ENCODE measurements at regions not wholly inside any gene's neighbourhood (a gene's known extent, or its start where the extent isn't known, plus 50 kb on each side); places are given as distances from the start of the nearest gene placed in this dataset.

DNA sequence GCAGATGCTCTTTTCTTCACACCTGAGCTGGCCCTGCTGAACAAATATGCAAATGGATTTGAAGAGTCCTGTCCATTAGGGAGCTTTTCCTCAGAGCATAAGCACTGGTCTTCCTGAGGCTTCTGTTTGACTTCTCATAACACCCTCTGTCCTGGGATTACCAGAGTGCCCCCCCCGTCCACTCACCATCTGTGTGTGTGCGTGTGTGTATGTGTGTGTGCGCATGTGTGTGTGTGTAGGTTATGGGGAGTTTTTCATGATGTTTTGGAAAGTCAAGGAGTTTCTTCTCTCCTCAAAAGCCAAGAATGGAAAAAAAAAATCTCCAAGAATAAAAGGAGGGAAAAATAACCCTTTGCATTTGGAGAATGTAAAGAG lies 57.7 kb upstream of the COMTD1 start (continued):
- TF ChIP-seq NAIF1 (CRISPR knock-in tag; IDR thresholded peaks at IDR 0.05; ENCODE audit: borderline replicate concordance) (no peak), FOXC1 (CRISPR knock-in tag; IDR thresholded peaks at IDR 0.05; ENCODE audit: borderline replicate concordance) (no peak)

GRCh38 chr10:75292794-75293445 lies 57.2 kb upstream of the COMTD1 start:
- DNase-seq (ENCODE audit: low spot score) (no peak), ATAC-seq (no peak), FAIRE-seq (no peak)
- 47% methylated on average over 10 of the region's 10 CpGs for WGBS (ENCODE audit: low lambda C conversion rate)
- BruUV-seq (replicated peaks) = no TSS peak
- Histone ChIP-seq H3K27me3 (ENCODE audit: control insufficient read depth in 1 of 2, insufficient read depth in 2 of 2, low read length in 2 of 2) (peaks cover 3 to 48% of the 10 kb centered on the region in 2 experiments; a peak in 4 of 5 replicates), H3K9ac (ENCODE audit: insufficient read depth, low read depth, low read length) (no peak overlapping the region), H3K36me3 (replicated peaks in 1 of 2; ENCODE audit: control insufficient read depth in 1 of 2, insufficient read depth in 2 of 2, low read length in 2 of 2) (no peaks in the 10 kb centered on the region), H3K4me1 (ENCODE audit: insufficient read depth, low read length) (peaks cover 27% of the 10 kb centered on the region), H3K27ac (ENCODE audit: extremely low read length, insufficient read depth, low read length) (no peak overlapping the region), H3K9me3 (ENCODE audit: low read length) (no peaks in the 10 kb centered on the region), H3K4me3 (replicated peaks in 1 of 3; ENCODE audit: insufficient read depth in 1 of 3, low read depth in 2 of 3, low read length in 3 of 3) (no peak overlapping the region), H2AFZ (ENCODE audit: low read length) (no peak overlapping the region), H4K20me1 (ENCODE audit: insufficient read depth, low read length) (no peaks in the 10 kb centered on the region), H3K79me2 (ENCODE audit: insufficient read depth, low read length) (no peaks in the 10 kb centered on the region), H3K4me2 (ENCODE audit: low read depth, low read length) (no peak overlapping the region)
- CTCF ChIA-PET (ENCODE audit: low intra/inter-chr PET ratio, low total read pairs) = no interaction called here
- TF ChIP-seq CREB1 (IDR thresholded peaks at IDR 0.05) (no peak), CREB1 (CRISPR knock-in tag; IDR thresholded peaks at IDR 0.05) (no peak)
- POLR2A ChIA-PET = no interaction called here
- in situ Hi-C loops (cut with HindIII; ENCODE audit: extremely low pct_ligation_motif_present, low pct_unique_long_range_greater_than_20kb) = loop anchor here (25.0 kb wide), 1 partner anchor 1019 kb away; no protein-coding TSS in a partner anchor
- intact Hi-C loops (cut with micrococcal nuclease; ENCODE audit: unreplicated experiment) = no loop called here

- Histone ChIP-seq H3K79me2 (ENCODE audit: insufficient read depth, low read length) (no peaks in the 10 kb centered on the region), H3K27ac (ENCODE audit: extremely low read length, insufficient read depth, low read length) (no peak overlapping the region), H3K4me1 (ENCODE audit: insufficient read depth, low read length) (peaks cover 23% of the 10 kb centered on the region), H3K9me3 (ENCODE audit: low read length) (no peaks in the 10 kb centered on the region), H4K20me1 (ENCODE audit: insufficient read depth, low read length) (no peaks in the 10 kb centered on the region), H3K4me3 (replicated peaks in 1 of 3; ENCODE audit: insufficient read depth in 1 of 3, low read depth in 2 of 3, low read length in 3 of 3) (no peak overlapping the region), H2AFZ (ENCODE audit: low read length) (no peak overlapping the region), H3K9ac (ENCODE audit: insufficient read depth, low read depth, low read length) (no peak overlapping the region), H3K27me3 (ENCODE audit: control insufficient read depth in 1 of 2, insufficient read depth in 2 of 2, low read length in 2 of 2) (peaks cover 3 to 50% of the 10 kb centered on the region in 2 experiments; a peak in 4 of 5 replicates), H3K4me2 (ENCODE audit: low read depth, low read length) (no peak overlapping the region), H3K36me3 (replicated peaks in 1 of 2; ENCODE audit: control insufficient read depth in 1 of 2, insufficient read depth in 2 of 2, low read length in 2 of 2) (no peaks in the 10 kb centered on the region)
- in situ Hi-C loops (cut with HindIII; ENCODE audit: extremely low pct_ligation_motif_present, low pct_unique_long_range_greater_than_20kb) (loop anchor here (25.0 kb wide), 1 partner anchor 1020 kb away; no protein-coding TSS in a partner anchor), intact Hi-C loops (cut with micrococcal nuclease; ENCODE audit: unreplicated experiment) (no loop called here)
- DNase-seq (ENCODE audit: low spot score) (no peak), FAIRE-seq (no peak), ATAC-seq (no peak)
- ChIA-PET CTCF (ENCODE audit: low intra/inter-chr PET ratio, low total read pairs) (no interaction called here), POLR2A (no interaction called here)
- no TSS peak for BruUV-seq (replicated peaks)
- WGBS (ENCODE audit: low lambda C conversion rate) = no CpG with 5 or more reads among the region's 1 CpG
- TF ChIP-seq ZBTB40 (IDR thresholded peaks at IDR 0.05) (no peak), ZBTB40 (CRISPR knock-in tag; IDR thresholded peaks at IDR 0.05) (no peak), PHF5A (CRISPR knock-in tag; IDR thresholded peaks at IDR 0.05; ENCODE audit: low read depth, unreplicated experiment) (no peak), ZNF619 (CRISPR knock-in tag; IDR thresholded peaks at IDR 0.05) (no peak), ZNF530 (CRISPR knock-in tag; IDR thresholded peaks at IDR 0.05; ENCODE audit: low read depth) (no peak)
Observed at GRCh38 chr10:75291805-75292204, 56.0 kb upstream of the COMTD1 start.

Measured in HepG2 (cell line).